ENCODE measurements at regions not wholly inside any gene's neighbourhood (a gene's known extent, or its start where the extent isn't known, plus 50 kb on each side); places are given as distances from the start of the nearest gene placed in this dataset.
A peak's percentile ranks its signal among the peaks of the same experiment; 100 is the strongest.
"Not testable (repeated sequence)": the region's sequence is repeated elsewhere in the genome, so short reads cannot be mapped to it uniquely, and the experiment has no call there.

- WGBS, 2 experiments (ENCODE audit: low coverage in 1 of 2, low lambda C conversion rate in 2 of 2, missing lambda C conversion rate in 2 of 2), result 0 to 3% methylated on average over 1 of the region's 1 CpG
- no peak overlapping the region for H3K4me3 ChIP-seq
- H3K9me2 ChIP-seq (ENCODE audit: insufficient read depth), result no peaks in the 10 kb centered on the region
- TF ChIP-seq EZH2phosphoT487 (IDR thresholded peaks at IDR 0.05; ENCODE audit: insufficient read depth, low read depth) (no peak), EZH2 (IDR thresholded peaks at IDR 0.05; ENCODE audit: insufficient read depth, poor library complexity, severe bottlenecking) (no peak)
- in situ Hi-C loops (cut with MboI), result no loop called here
- H3K27ac ChIP-seq, result no peak overlapping the region
- no peak overlapping the region for H3K9ac ChIP-seq
- no peak overlapping the region for H3K4me2 ChIP-seq (ENCODE audit: unreplicated experiment)
- H3K9me3 ChIP-seq (ENCODE audit: low read depth), result no peaks in the 10 kb centered on the region
- no peaks in the 10 kb centered on the region for H3K36me3 ChIP-seq (ENCODE audit: low read depth)
- 0 out of 2 replicates have a peak, but pooled peaks cover 4% of the 10 kb centered on the region for H3K27me3 ChIP-seq (replicated peaks; ENCODE audit: insufficient read depth)
- no peaks in the 10 kb centered on the region for H3K79me2 ChIP-seq (ENCODE audit: insufficient read depth)
- no peaks in the 10 kb centered on the region for H3F3A ChIP-seq (ENCODE audit: insufficient read depth)
- no peak for DNase-seq
- H4K20me1 ChIP-seq (ENCODE audit: insufficient read depth), result no peaks in the 10 kb centered on the region
- H2AFZ ChIP-seq, result no peak overlapping the region
- H3K4me1 ChIP-seq (ENCODE audit: insufficient read depth), result no peaks in the 10 kb centered on the region
Measured at GRCh38 chr2:75846683-75847190, 136.0 kb upstream of the GCFC2 start.

GRCh38 chr2:75844651-75845050 is 133.9 kb upstream of the GCFC2 start:
- in situ Hi-C loops (cut with MboI), result no loop called here
- H3K4me1 ChIP-seq (ENCODE audit: insufficient read depth), result no peaks in the 10 kb centered on the region
- peak; percentile 5 for DNase-seq
- H2AFZ ChIP-seq, result no peak overlapping the region
- no peaks in the 10 kb centered on the region for H3K9me3 ChIP-seq (ENCODE audit: low read depth)
- H3K9me2 ChIP-seq (ENCODE audit: insufficient read depth), result no peaks in the 10 kb centered on the region
- H3K4me3 ChIP-seq, result no peak overlapping the region
- H3K27me3 ChIP-seq (replicated peaks; ENCODE audit: insufficient read depth), result 0 out of 2 replicates have a peak, but pooled peaks cover 4% of the 10 kb centered on the region
- H3K27ac ChIP-seq, result no peak overlapping the region
- H3K9ac ChIP-seq, result no peak overlapping the region
- H3K36me3 ChIP-seq (ENCODE audit: low read depth), result no peaks in the 10 kb centered on the region
- H4K20me1 ChIP-seq (ENCODE audit: insufficient read depth), result no peaks in the 10 kb centered on the region
- TF ChIP-seq EZH2 (IDR thresholded peaks at IDR 0.05; ENCODE audit: insufficient read depth, poor library complexity, severe bottlenecking) (no peak), EZH2phosphoT487 (IDR thresholded peaks at IDR 0.05; ENCODE audit: insufficient read depth, low read depth) (no peak)
- no peaks in the 10 kb centered on the region for H3K79me2 ChIP-seq (ENCODE audit: insufficient read depth)
- H3F3A ChIP-seq (ENCODE audit: insufficient read depth), result no peaks in the 10 kb centered on the region
- no peak overlapping the region for H3K4me2 ChIP-seq (ENCODE audit: unreplicated experiment)

GRCh38 chr2:75834588-75834987 is 123.9 kb upstream of the GCFC2 start:
- in situ Hi-C loops (cut with MboI), result not testable (repeated sequence)
- 24 to 37% methylated on average over 4 of the region's 4 CpGs for WGBS, 2 experiments (ENCODE audit: low coverage in 1 of 2, low lambda C conversion rate in 2 of 2, missing lambda C conversion rate in 2 of 2)

GRCh38 chr2:75833386-75833785 is 122.7 kb upstream of the GCFC2 start:
- Histone ChIP-seq H3K27me3 (replicated peaks; ENCODE audit: insufficient read depth) (no peaks in the 10 kb centered on the region), H3K9me3 (ENCODE audit: low read depth) (no peaks in the 10 kb centered on the region), H2AFZ (no peak overlapping the region), H3K9me2 (ENCODE audit: insufficient read depth) (no peaks in the 10 kb centered on the region), H3K4me1 (ENCODE audit: insufficient read depth) (no peaks in the 10 kb centered on the region), H3K4me2 (ENCODE audit: unreplicated experiment) (no peak overlapping the region), H3F3A (ENCODE audit: insufficient read depth) (no peaks in the 10 kb centered on the region), H3K27ac (no peak overlapping the region), H3K9ac (no peak overlapping the region), H3K79me2 (ENCODE audit: insufficient read depth) (no peaks in the 10 kb centered on the region), H3K4me3 (no peak overlapping the region), H3K36me3 (ENCODE audit: low read depth) (no peaks in the 10 kb centered on the region), H4K20me1 (ENCODE audit: insufficient read depth) (no peaks in the 10 kb centered on the region)
- in situ Hi-C loops (cut with MboI), result no loop called here
- WGBS, 2 experiments (ENCODE audit: low coverage in 1 of 2, low lambda C conversion rate in 2 of 2, missing lambda C conversion rate in 2 of 2), result 0 to 4% methylated on average over 2 of the region's 2 CpGs
- TF ChIP-seq EZH2phosphoT487 (IDR thresholded peaks at IDR 0.05; ENCODE audit: insufficient read depth, low read depth), result no peak
- no peak for TF ChIP-seq EZH2 (IDR thresholded peaks at IDR 0.05; ENCODE audit: insufficient read depth, poor library complexity, severe bottlenecking)
- DNase-seq, result no peak

More at GRCh38 chr2:75834588-75834987, 123.9 kb upstream of the GCFC2 start:
- H2AFZ ChIP-seq; H3K79me2 ChIP-seq (ENCODE audit: insufficient read depth); H3K9ac ChIP-seq; H3K9me3 ChIP-seq (ENCODE audit: low read depth); H3K9me2 ChIP-seq (ENCODE audit: insufficient read depth); H3K27ac ChIP-seq; H3K4me3 ChIP-seq; H3K4me1 ChIP-seq (ENCODE audit: insufficient read depth); H3K4me2 ChIP-seq (ENCODE audit: unreplicated experiment); H3K36me3 ChIP-seq (ENCODE audit: low read depth); H3F3A ChIP-seq (ENCODE audit: insufficient read depth); DNase-seq; H3K27me3 ChIP-seq (replicated peaks; ENCODE audit: insufficient read depth); H4K20me1 ChIP-seq (ENCODE audit: insufficient read depth): not testable (repeated sequence)

- no peaks in the 10 kb centered on the region for H3K36me3 ChIP-seq (ENCODE audit: low read depth)
- H3F3A ChIP-seq (ENCODE audit: insufficient read depth), result no peaks in the 10 kb centered on the region
- no peaks in the 10 kb centered on the region for H3K9me3 ChIP-seq (ENCODE audit: low read depth)
- no peak for DNase-seq
- H3K4me3 ChIP-seq, result no peak overlapping the region
- in situ Hi-C loops (cut with MboI), result no loop called here
- H3K79me2 ChIP-seq (ENCODE audit: insufficient read depth), result no peaks in the 10 kb centered on the region
- H3K4me2 ChIP-seq (ENCODE audit: unreplicated experiment), result no peak overlapping the region
- H3K4me1 ChIP-seq (ENCODE audit: insufficient read depth), result no peaks in the 10 kb centered on the region
- no peaks in the 10 kb centered on the region for H4K20me1 ChIP-seq (ENCODE audit: insufficient read depth)
- H3K27ac ChIP-seq, result no peak overlapping the region
- no peaks in the 10 kb centered on the region for H3K27me3 ChIP-seq (replicated peaks; ENCODE audit: insufficient read depth)
- WGBS, 2 experiments (ENCODE audit: low coverage in 1 of 2, low lambda C conversion rate in 2 of 2, missing lambda C conversion rate in 2 of 2), result 28 to 29% methylated on average over 4 of the region's 4 CpGs
- TF ChIP-seq EZH2phosphoT487 (IDR thresholded peaks at IDR 0.05; ENCODE audit: insufficient read depth, low read depth), result no peak
- no peak for TF ChIP-seq EZH2 (IDR thresholded peaks at IDR 0.05; ENCODE audit: insufficient read depth, poor library complexity, severe bottlenecking)
- no peaks in the 10 kb centered on the region for H3K9me2 ChIP-seq (ENCODE audit: insufficient read depth)
- H2AFZ ChIP-seq, result no peak overlapping the region
- H3K9ac ChIP-seq, result no peak overlapping the region
Measured at GRCh38 chr2:75828826-75829225, 118.1 kb upstream of the GCFC2 start.

GRCh38 chr2:75823515-75823914 is 112.8 kb upstream of the GCFC2 start:
- in situ Hi-C loops (cut with MboI); H3K79me2 ChIP-seq (ENCODE audit: insufficient read depth); H3K27me3 ChIP-seq (replicated peaks; ENCODE audit: insufficient read depth); H3K4me2 ChIP-seq (ENCODE audit: unreplicated experiment); H3F3A ChIP-seq (ENCODE audit: insufficient read depth); H3K4me1 ChIP-seq (ENCODE audit: insufficient read depth); H3K4me3 ChIP-seq; H2AFZ ChIP-seq; H3K9me2 ChIP-seq (ENCODE audit: insufficient read depth); H3K36me3 ChIP-seq (ENCODE audit: low read depth); H3K9ac ChIP-seq; H3K27ac ChIP-seq; DNase-seq; H3K9me3 ChIP-seq (ENCODE audit: low read depth); H4K20me1 ChIP-seq (ENCODE audit: insufficient read depth): not testable (repeated sequence)
- WGBS, 2 experiments (ENCODE audit: low coverage in 1 of 2, low lambda C conversion rate in 2 of 2, missing lambda C conversion rate in 2 of 2), result 67 to 79% methylated on average over 1 of the region's 1 CpG

Measured in GM23248 (cell line).